ENCODE measurements at regions not wholly inside any gene's neighbourhood (a gene's known extent, or its start where the extent isn't known, plus 50 kb on each side); places are given as distances from the start of the nearest gene placed in this dataset.
A peak's percentile ranks its signal among the peaks of the same experiment; 100 is the strongest.

DNA sequence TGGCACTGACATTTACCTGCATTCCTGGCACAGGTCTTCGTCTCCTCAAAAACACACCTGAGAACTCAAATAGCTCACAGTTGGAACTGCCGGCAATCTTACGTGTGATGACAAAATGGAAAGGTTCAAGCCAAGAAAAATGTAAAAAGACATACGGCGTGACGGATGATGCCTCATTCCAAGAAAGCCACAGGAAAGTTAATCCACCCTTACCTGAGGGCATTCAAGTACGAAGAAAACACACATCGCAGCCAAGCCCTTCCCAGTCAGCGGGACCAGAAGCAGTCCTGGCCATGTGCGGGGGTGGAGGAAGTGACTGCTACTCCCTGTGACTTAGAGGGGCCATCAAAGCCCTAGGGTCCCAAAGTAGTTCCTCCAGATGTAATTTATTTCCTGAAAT lies 986.3 kb upstream of the CELF4 start:
- ChIA-PET CTCF (no interaction called here), RAD21 (ENCODE audit: unreplicated experiment) (no interaction called here), SMC1A (ENCODE audit: uncharacterized antibody, unreplicated experiment) (no interaction called here), POLR2A (no interaction called here)
- H3K79me2 ChIP-seq (ENCODE audit: control insufficient read depth, insufficient read depth, low read length): no peaks in the 10 kb centered on the region
- H3K4me1 ChIP-seq (ENCODE audit: control insufficient read depth, insufficient read depth, low read length): no peaks in the 10 kb centered on the region
- no peak overlapping the region for H3K4me3 ChIP-seq
- H3K9ac ChIP-seq (ENCODE audit: control insufficient read depth, insufficient read depth, low read length): no peak overlapping the region
- H3K36me3 ChIP-seq (ENCODE audit: control insufficient read depth in 2 of 2, insufficient read depth in 2 of 2, low read length in 1 of 2): no peaks in the 10 kb centered on the region
- no peak for ATAC-seq
- H3K4me2 ChIP-seq (ENCODE audit: control insufficient read depth, insufficient read depth): no peak overlapping the region
- no peaks in the 10 kb centered on the region for H4K20me1 ChIP-seq (ENCODE audit: control insufficient read depth, insufficient read depth)
- no TSS peak for BruUV-seq (replicated peaks)
- H3K9me3 ChIP-seq (replicated peaks; ENCODE audit: control insufficient read depth, insufficient read depth, low read length): no peaks in the 10 kb centered on the region
- intact Hi-C loops (cut with micrococcal nuclease; ENCODE audit: unreplicated experiment): no loop called here
- 75% methylated on average over 10 of the region's 10 CpGs for WGBS (ENCODE audit: insufficient coverage, insufficient replicate concordance, low lambda C conversion rate, missing lambda C conversion rate)
- H3K27me3 ChIP-seq (replicated peaks in 1 of 2; ENCODE audit: control insufficient read depth in 2 of 2, insufficient read depth in 2 of 2, low read length in 1 of 2): no peaks in the 10 kb centered on the region
- H3K27ac ChIP-seq (ENCODE audit: control insufficient read depth, insufficient read depth): no peak overlapping the region
- in situ Hi-C loops (cut with MboI): no loop called here
- no peak for FAIRE-seq
- no peak for DNase-seq (ENCODE audit: low read depth, low spot score)
- no peak overlapping the region for H2AFZ ChIP-seq (ENCODE audit: control insufficient read depth, low read depth, low read length)
- TF ChIP-seq RAD21 (IDR thresholded peaks at IDR 0.05; ENCODE audit: insufficient read depth, low read depth, low read length) (no peak), NFIC (IDR thresholded peaks at IDR 0.05; ENCODE audit: low read depth, low read length) (no peak), RFX5 (IDR thresholded peaks at IDR 0.05; ENCODE audit: low read depth, low read length) (no peak), CBFB (IDR thresholded peaks at IDR 0.05; ENCODE audit: low read depth) (no peak), HCFC1 (IDR thresholded peaks at IDR 0.05; ENCODE audit: low read length) (no peak), YY1 (IDR thresholded peaks at IDR 0.05; ENCODE audit: low read depth, low read length) (no peak)
- TF ChIP-seq, protein P1, sequence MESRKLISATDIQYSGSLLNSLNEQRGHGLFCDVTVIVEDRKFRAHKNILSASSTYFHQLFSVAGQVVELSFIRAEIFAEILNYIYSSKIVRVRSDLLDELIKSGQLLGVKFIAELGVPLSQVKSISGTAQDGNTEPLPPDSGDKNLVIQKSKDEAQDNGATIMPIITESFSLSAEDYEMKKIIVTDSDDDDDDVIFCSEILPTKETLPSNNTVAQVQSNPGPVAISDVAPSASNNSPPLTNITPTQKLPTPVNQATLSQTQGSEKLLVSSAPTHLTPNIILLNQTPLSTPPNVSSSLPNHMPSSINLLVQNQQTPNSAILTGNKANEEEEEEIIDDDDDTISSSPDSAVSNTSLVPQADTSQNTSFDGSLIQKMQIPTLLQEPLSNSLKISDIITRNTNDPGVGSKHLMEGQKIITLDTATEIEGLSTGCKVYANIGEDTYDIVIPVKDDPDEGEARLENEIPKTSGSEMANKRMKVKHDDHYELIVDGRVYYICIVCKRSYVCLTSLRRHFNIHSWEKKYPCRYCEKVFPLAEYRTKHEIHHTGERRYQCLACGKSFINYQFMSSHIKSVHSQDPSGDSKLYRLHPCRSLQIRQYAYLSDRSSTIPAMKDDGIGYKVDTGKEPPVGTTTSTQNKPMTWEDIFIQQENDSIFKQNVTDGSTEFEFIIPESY (IDR thresholded peaks at IDR 0.05): no peak

DNA sequence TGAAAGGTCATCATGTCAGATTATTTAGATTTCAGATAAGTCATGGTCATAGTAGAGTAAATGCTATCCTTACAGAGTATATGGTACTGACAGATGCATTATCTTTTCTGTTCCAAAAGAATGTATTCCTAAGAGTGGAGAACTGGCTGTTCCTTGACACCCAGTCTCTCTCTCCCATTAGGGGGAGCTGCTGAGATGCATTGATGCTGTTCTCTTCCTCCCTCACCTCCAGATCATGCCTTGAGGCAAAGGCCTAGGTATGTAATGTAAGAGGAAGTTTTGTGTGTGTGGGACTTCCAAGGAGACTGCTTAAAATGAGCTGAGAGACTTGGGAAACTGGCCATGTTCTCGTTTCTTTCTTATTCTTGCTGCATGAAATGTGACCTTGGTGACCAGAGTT lies 979.5 kb upstream of the CELF4 start:
- POLR2A ChIA-PET: no interaction called here
- Histone ChIP-seq H3K4me2 (ENCODE audit: control insufficient read depth, insufficient read depth) (no peak overlapping the region), H3K27ac (ENCODE audit: control insufficient read depth, insufficient read depth) (no peak overlapping the region), H3K9me3 (replicated peaks; ENCODE audit: control insufficient read depth, insufficient read depth, low read length) (no peaks in the 10 kb centered on the region), H3K79me2 (ENCODE audit: control insufficient read depth, insufficient read depth, low read length) (no peaks in the 10 kb centered on the region), H3K9ac (ENCODE audit: control insufficient read depth, insufficient read depth, low read length) (no peak overlapping the region), H2AFZ (ENCODE audit: control insufficient read depth, low read depth, low read length) (no peak overlapping the region), H3K4me3 (no peak overlapping the region), H3K36me3 (ENCODE audit: control insufficient read depth in 2 of 2, insufficient read depth in 2 of 2, low read length in 1 of 2) (no peaks in the 10 kb centered on the region), H3K4me1 (ENCODE audit: control insufficient read depth, insufficient read depth, low read length) (no peaks in the 10 kb centered on the region), H4K20me1 (ENCODE audit: control insufficient read depth, insufficient read depth) (no peaks in the 10 kb centered on the region), H3K27me3 (replicated peaks in 1 of 2; ENCODE audit: control insufficient read depth in 2 of 2, insufficient read depth in 2 of 2, low read length in 1 of 2) (no peaks in the 10 kb centered on the region)
- RAD21 ChIA-PET (ENCODE audit: unreplicated experiment): interaction anchor here (0.8 kb wide), 1 partner anchor 1028 kb away, joined by 3 read pairs; no protein-coding TSS in a partner anchor
- in situ Hi-C loops (cut with MboI): no loop called here
- no TSS peak for BruUV-seq (replicated peaks)
- peak; percentile 61; the same call in 2 of the 3 replicates for ATAC-seq
- FAIRE-seq: no peak
- WGBS (ENCODE audit: insufficient coverage, insufficient replicate concordance, low lambda C conversion rate, missing lambda C conversion rate): 33% methylated on average over 1 of the region's 1 CpG
- DNase-seq (ENCODE audit: low read depth, low spot score): no peak
- intact Hi-C loops (cut with micrococcal nuclease; ENCODE audit: unreplicated experiment): no loop called here
- CTCF ChIA-PET: interaction anchor here (0.6 to 1.6 kb wide), 5 partner anchors 28 to 338 kb away, joined by 3 to 4 read pairs (median 3); no protein-coding TSS in a partner anchor
- SMC1A ChIA-PET (ENCODE audit: uncharacterized antibody, unreplicated experiment): interaction anchor here (0.7 to 1.7 kb wide), 4 partner anchors 66 to 1663 kb away, joined by 3 to 4 read pairs (median 3); no protein-coding TSS in a partner anchor
- TF ChIP-seq MEF2B (IDR thresholded peaks at IDR 0.05; ENCODE audit: partially characterized antibody, poor library complexity, severe bottlenecking) (no peak), EP300 (IDR thresholded peaks at IDR 0.05; ENCODE audit: borderline replicate concordance in 1 of 2, control insufficient read depth in 1 of 2, low read depth in 2 of 2, low read length in 2 of 2) (no peak), ZBED1 (IDR thresholded peaks at IDR 0.05; ENCODE audit: borderline replicate concordance) (no peak), NBN (IDR thresholded peaks at IDR 0.05) (no peak), IKZF2 (IDR thresholded peaks at IDR 0.05) (no peak), ZNF217 (IDR thresholded peaks at IDR 0.05) (no peak)
- TF ChIP-seq, protein P2, sequence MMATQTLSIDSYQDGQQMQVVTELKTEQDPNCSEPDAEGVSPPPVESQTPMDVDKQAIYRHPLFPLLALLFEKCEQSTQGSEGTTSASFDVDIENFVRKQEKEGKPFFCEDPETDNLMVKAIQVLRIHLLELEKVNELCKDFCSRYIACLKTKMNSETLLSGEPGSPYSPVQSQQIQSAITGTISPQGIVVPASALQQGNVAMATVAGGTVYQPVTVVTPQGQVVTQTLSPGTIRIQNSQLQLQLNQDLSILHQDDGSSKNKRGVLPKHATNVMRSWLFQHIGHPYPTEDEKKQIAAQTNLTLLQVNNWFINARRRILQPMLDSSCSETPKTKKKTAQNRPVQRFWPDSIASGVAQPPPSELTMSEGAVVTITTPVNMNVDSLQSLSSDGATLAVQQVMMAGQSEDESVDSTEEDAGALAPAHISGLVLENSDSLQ (IDR thresholded peaks at IDR 0.05): no peak
- TF ChIP-seq, protein P3, sequence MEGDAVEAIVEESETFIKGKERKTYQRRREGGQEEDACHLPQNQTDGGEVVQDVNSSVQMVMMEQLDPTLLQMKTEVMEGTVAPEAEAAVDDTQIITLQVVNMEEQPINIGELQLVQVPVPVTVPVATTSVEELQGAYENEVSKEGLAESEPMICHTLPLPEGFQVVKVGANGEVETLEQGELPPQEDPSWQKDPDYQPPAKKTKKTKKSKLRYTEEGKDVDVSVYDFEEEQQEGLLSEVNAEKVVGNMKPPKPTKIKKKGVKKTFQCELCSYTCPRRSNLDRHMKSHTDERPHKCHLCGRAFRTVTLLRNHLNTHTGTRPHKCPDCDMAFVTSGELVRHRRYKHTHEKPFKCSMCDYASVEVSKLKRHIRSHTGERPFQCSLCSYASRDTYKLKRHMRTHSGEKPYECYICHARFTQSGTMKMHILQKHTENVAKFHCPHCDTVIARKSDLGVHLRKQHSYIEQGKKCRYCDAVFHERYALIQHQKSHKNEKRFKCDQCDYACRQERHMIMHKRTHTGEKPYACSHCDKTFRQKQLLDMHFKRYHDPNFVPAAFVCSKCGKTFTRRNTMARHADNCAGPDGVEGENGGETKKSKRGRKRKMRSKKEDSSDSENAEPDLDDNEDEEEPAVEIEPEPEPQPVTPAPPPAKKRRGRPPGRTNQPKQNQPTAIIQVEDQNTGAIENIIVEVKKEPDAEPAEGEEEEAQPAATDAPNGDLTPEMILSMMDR (IDR thresholded peaks at IDR 0.05 in 2 of 3, conservative IDR thresholded peaks at IDR 0.05 in 1 of 3; ENCODE audit: control insufficient read depth in 2 of 3, extremely low read depth in 1 of 3, insufficient read depth in 1 of 3, low read depth in 3 of 3, low read length in 3 of 3): peak; percentile 31 to 44 (median 33); a peak in 4 of 6 replicates

Data from GM12878 (cell line).